Left lobe of liver (tissue), 2 donors: ENCODE measurements at regions not wholly inside any gene's neighbourhood (a gene's known extent, or its start where the extent isn't known, plus 50 kb on each side); places are given as distances from the start of the nearest gene placed in this dataset.
A peak's percentile ranks its signal among the peaks of the same experiment; 100 is the strongest.

ENCODE experiments used
- ATAC-seq: fragments of 200-7000 bp; cut with Tn5 transposase; one replicate; pipeline ENCODE4 v1.9.1; 2020; ENCODE audit warnings: mild to moderate bottlenecking, moderate library complexity
- DNase-seq: peaks from one replicate; pipeline ENCODE4 v3.0.0-alpha.2; 2020; ENCODE audit warnings: low spot score
- donor health status: DM: no; HTN: no; CAD: no; lungs with moderate emphysema.
- donor health status: DM: no; HTN: yes; CAD: no.

GRCh38 chr9:88326936-88327335 lies 61.3 kb upstream of the SPIN1 start:
- DNase-seq, result no peak
- peak; percentile 63 for ATAC-seq

- ATAC-seq, result no peak
- DNase-seq, result no peak
Measured at GRCh38 chr9:88326015-88326414, 62.2 kb upstream of the SPIN1 start.

- no peak for ATAC-seq
- DNase-seq, result no peak
Measured at GRCh38 chr9:88322906-88323566, 65.2 kb upstream of the SPIN1 start.

- DNase-seq (no peak), ATAC-seq (no peak)
Measured at GRCh38 chr9:88321764-88322163, 66.5 kb upstream of the SPIN1 start.

GRCh38 chr9:88320748-88321415 lies 67.4 kb upstream of the SPIN1 start:
- DNase-seq (no peak), ATAC-seq (no peak)

- DNase-seq (no peak), ATAC-seq (no peak)
Measured at GRCh38 chr9:88319936-88320747, 68.1 kb upstream of the SPIN1 start.

GRCh38 chr9:88313364-88314220 lies 74.7 kb upstream of the SPIN1 start:
- DNase-seq (no peak), ATAC-seq (no peak)

GRCh38 chr9:88312517-88313103 lies 75.6 kb upstream of the SPIN1 start:
- no peak for DNase-seq
- no peak for ATAC-seq

GRCh38 chr9:88312045-88312444 lies 76.2 kb upstream of the SPIN1 start:
- no peak for ATAC-seq

GRCh38 chr9:88310310-88310980 lies 77.8 kb upstream of the SPIN1 start:
- ATAC-seq (no peak), DNase-seq (no peak)

More at GRCh38 chr9:88312045-88312444, 76.2 kb upstream of the SPIN1 start:
- DNase-seq, result no peak

GRCh38 chr9:88308831-88309560 lies 79.2 kb upstream of the SPIN1 start:
- ATAC-seq, result no peak
- no peak for DNase-seq

GRCh38 chr9:88307136-88307535 lies 81.1 kb upstream of the SPIN1 start:
- DNase-seq (no peak), ATAC-seq (no peak)

- DNase-seq (no peak), ATAC-seq (no peak)
Measured at GRCh38 chr9:88303721-88304451, 84.4 kb upstream of the SPIN1 start.

GRCh38 chr9:88302579-88303324 lies 85.5 kb upstream of the SPIN1 start:
- DNase-seq (no peak), ATAC-seq (no peak)

- DNase-seq (no peak), ATAC-seq (no peak)
Measured at GRCh38 chr9:88300556-88300955, 87.7 kb upstream of the SPIN1 start.

- DNase-seq (no peak), ATAC-seq (no peak)
Measured at GRCh38 chr9:88291856-88292255, 96.4 kb upstream of the SPIN1 start.

- ATAC-seq (no peak), DNase-seq (no peak)
Measured at GRCh38 chr9:88291056-88291455, 97.2 kb upstream of the SPIN1 start.

GRCh38 chr9:88289532-88289931 lies 98.7 kb upstream of the SPIN1 start:
- ATAC-seq (no peak), DNase-seq (no peak)
